Spleen (tissue), 11 donors: ENCODE measurements at regions not wholly inside any gene's neighbourhood (a gene's known extent, or its start where the extent isn't known, plus 50 kb on each side); places are given as distances from the start of the nearest gene placed in this dataset.

Experiments used
- DNase-seq: peaks from one replicate; pipeline ENCODE4 v3.0.0-alpha.2; 2020
- H3K27ac ChIP-seq, 8 donors: fragments of 200-600 bp; sonication (generic) in 7 of 8; 1 replicate in 4 of 8; 2 replicates in 4 of 8; pipeline versions ENCODE4 v1.5.0 to v1.8.0; 2016 to 2021; ENCODE audit warnings: inconsistent platforms in 4 of 8, mild to moderate bottlenecking in 4 of 8, moderate library complexity in 1 of 8
- H3K27me3 ChIP-seq, 7 donors: fragments of 200-600 bp; sonication (generic) in 6 of 7; replicated peaks in 1 of 7; 1 replicate in 4 of 7; 2 replicates in 3 of 7; pipeline versions ENCODE4 v1.5.0 to v1.8.0; 2016 to 2021; ENCODE audit warnings: inconsistent platforms in 3 of 7, mild to moderate bottlenecking in 1 of 7
- H3K36me3 ChIP-seq, 6 donors: fragments of 200-600 bp; sonication (generic) in 5 of 6; 1 replicate in 4 of 6; 2 replicates in 2 of 6; pipeline versions ENCODE4 v1.5.0 to v1.8.0; 2016 to 2021; ENCODE audit warnings: inconsistent platforms in 2 of 6
- H3K4me1 ChIP-seq, 6 donors: fragments of 200-600 bp; sonication (generic) in 5 of 6; 1 replicate in 3 of 6; 2 replicates in 3 of 6; pipeline versions ENCODE4 v1.5.0 to v1.8.0; 2016 to 2021; ENCODE audit warnings: inconsistent platforms in 3 of 6
- H3K4me3 ChIP-seq, 8 donors: fragments of 200-600 bp; sonication (generic) in 7 of 8; 1 replicate in 4 of 8; 2 replicates in 4 of 8; pipeline versions ENCODE4 v1.5.0 to v1.8.0; 2016 to 2021; ENCODE audit warnings: inconsistent platforms in 4 of 8, mild to moderate bottlenecking in 4 of 8, moderate library complexity in 2 of 8
- H3K9me3 ChIP-seq, 8 donors: fragments of 200-600 bp; sonication (generic) in 7 of 8; 1 replicate in 4 of 8; 2 replicates in 4 of 8; pipeline versions ENCODE4 v1.5.0 to v1.8.0; 2016 to 2021; ENCODE audit warnings: inconsistent platforms in 4 of 8
- POLR2A ChIP-seq, 3 donors: fragments of 450-650 bp; IDR thresholded peaks; one replicate each; pipeline ENCODE4 v1.5.1; 2017; ENCODE audit warnings: antibody characterized with exemption in 3 of 3, mild to moderate bottlenecking in 1 of 3
- POLR2AphosphoS5 ChIP-seq, 3 donors: sonication (generic); formaldehyde crosslinking; IDR thresholded peaks; one replicate each; pipeline ENCODE4 v1.5.1; 2017; ENCODE audit warnings: antibody characterized with exemption in 3 of 3
- whole genome bisulfite sequencing, 5 donors: extraction: QIAGEN DNeasy Blood & Tissue Kit in 3 of 5; methylation state at CpG; one replicate each; pipeline versions ENCODE4 v1.1.5 to v1.1.7; 2013 to 2018; 5-methylcytosine and 5-hydroxymethylcytosine counted together
- intact Hi-C: fragments of 100-400 bp; cut with DNase I; formaldehyde crosslinking; loops from one replicate; pipeline ENCODE4 v1.15.0; 2023; ENCODE audit warnings: low total_unique reads
- TF ChIP-seq, protein P1 (sequence below), 11 experiments: fragments of 200-600 bp in 7 of 11; fragments of 450-650 bp in 4 of 11; sonication (generic) in 4 of 11; IDR thresholded peaks in 8 of 11; conservative IDR thresholded peaks in 3 of 11; 1 replicate in 7 of 11; 2 replicates in 4 of 11; pipeline versions ENCODE4 v1.4.0 to v1.8.0; 2016 to 2021; ENCODE audit warnings: antibody characterized with exemption in 11 of 11, inconsistent platforms in 4 of 11, mild to moderate bottlenecking in 1 of 11
- donor health status: healthy with polysubstance abuse.
- donor health status: DM: no; HTN: no; CAD: no; lungs with moderate emphysema.
- donor health status: DM: no; HTN: no; CAD: no.
- donor health status: Bipolar disorder and iron deficiency.
- donor health status: healthy.
- donor health status: DM: no; HTN: no; CAD: no.
- donor health status: DM: yes; HTN: yes; CAD: no.

DNA sequence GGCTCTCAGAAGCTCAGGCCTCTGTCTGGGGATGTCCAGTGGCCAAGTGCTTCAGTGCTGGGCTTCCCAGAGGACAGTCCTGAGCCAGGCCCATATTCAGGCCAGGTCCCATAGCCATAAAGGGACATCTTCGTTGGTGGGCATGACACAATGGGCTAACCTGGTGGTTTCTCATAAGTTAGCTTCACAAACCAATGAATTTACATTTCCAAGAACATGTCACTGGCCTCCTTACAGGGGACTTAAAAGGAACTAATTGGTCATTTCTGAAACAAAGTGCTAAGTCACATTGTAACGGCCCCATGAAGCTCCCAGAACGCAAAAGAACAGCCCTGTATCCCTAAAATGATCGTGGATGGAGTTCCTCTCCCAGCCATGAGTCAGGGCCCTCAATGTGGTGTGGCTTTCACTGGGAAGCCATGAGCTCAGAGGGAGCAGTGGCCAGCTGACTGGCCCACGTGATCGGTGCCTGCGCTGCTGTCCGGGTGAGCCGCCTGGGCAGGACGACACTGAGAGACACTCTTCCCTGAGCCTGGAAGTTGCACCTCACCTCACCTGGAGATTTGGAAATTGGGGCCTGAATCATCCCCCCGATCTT lies 163.7 kb upstream of the APCDD1 start:
- Histone ChIP-seq H3K4me3 (no peak overlapping the region), H3K4me1 (peaks cover 0 to 32% (median 15%) of the 10 kb centered on the region in 6 donors), H3K27ac (peak overlapping the region in 6 of 8 donors; percentile 54 to 80 (median 72)), H3K9me3 (peaks cover 0 to 13% (median 9%) of the 10 kb centered on the region in 8 donors), H3K27me3 (no peaks in the 10 kb centered on the region), H3K36me3 (no peaks in the 10 kb centered on the region)
- TF ChIP-seq POLR2A (IDR thresholded peaks at IDR 0.05) (no peak), POLR2AphosphoS5 (IDR thresholded peaks at IDR 0.05) (no peak)
- TF ChIP-seq, protein P1, sequence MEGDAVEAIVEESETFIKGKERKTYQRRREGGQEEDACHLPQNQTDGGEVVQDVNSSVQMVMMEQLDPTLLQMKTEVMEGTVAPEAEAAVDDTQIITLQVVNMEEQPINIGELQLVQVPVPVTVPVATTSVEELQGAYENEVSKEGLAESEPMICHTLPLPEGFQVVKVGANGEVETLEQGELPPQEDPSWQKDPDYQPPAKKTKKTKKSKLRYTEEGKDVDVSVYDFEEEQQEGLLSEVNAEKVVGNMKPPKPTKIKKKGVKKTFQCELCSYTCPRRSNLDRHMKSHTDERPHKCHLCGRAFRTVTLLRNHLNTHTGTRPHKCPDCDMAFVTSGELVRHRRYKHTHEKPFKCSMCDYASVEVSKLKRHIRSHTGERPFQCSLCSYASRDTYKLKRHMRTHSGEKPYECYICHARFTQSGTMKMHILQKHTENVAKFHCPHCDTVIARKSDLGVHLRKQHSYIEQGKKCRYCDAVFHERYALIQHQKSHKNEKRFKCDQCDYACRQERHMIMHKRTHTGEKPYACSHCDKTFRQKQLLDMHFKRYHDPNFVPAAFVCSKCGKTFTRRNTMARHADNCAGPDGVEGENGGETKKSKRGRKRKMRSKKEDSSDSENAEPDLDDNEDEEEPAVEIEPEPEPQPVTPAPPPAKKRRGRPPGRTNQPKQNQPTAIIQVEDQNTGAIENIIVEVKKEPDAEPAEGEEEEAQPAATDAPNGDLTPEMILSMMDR (IDR thresholded peaks at IDR 0.05 in 8 of 11, conservative IDR thresholded peaks at IDR 0.05 in 3 of 11), result no peak
- no peak for DNase-seq
- intact Hi-C loops, result no loop called here
- 71 to 90% (median 75%) methylated on average over 10 to 11 of the region's 11 CpGs for WGBS, 5 donors

DNA sequence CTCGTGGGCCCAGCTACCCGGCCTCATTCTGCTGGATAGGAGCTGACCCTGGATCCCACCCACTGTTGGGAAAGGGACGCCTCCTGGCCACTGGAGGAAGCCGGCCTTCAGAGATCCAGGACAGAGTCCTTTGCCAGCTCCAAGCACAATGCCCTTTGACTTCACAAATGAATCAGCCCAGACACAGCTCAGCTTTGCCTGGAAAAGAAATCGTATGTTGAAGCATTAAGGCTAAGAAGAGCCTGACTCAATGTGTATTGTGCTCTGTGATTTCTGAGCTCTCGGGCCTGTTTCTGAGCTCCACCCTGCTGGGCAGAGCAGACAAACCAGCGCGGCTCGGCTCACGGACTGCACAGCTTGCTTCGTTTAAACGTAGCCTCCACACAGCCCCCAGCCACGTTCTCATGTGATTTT lies 162.9 kb upstream of the APCDD1 start:
- Histone ChIP-seq H3K4me1 (peaks cover 0 to 30% (median 9%) of the 10 kb centered on the region in 6 donors), H3K4me3 (no peak overlapping the region), H3K36me3 (no peaks in the 10 kb centered on the region), H3K27me3 (no peaks in the 10 kb centered on the region), H3K9me3 (peaks cover 0 to 13% (median 9%) of the 10 kb centered on the region in 8 donors), H3K27ac (peak overlapping the region in 3 of 8 donors; percentile 76 to 80 (median 79))
- TF ChIP-seq POLR2AphosphoS5 (IDR thresholded peaks at IDR 0.05), result no peak
- no peak for TF ChIP-seq POLR2A (IDR thresholded peaks at IDR 0.05)
- TF ChIP-seq, protein P1 (IDR thresholded peaks at IDR 0.05 in 8 of 11, conservative IDR thresholded peaks at IDR 0.05 in 3 of 11), result no peak
- intact Hi-C loops, result no loop called here
- 75 to 92% (median 87%) methylated on average over 13 of the region's 13 CpGs for WGBS, 5 donors
- no peak for DNase-seq

DNA sequence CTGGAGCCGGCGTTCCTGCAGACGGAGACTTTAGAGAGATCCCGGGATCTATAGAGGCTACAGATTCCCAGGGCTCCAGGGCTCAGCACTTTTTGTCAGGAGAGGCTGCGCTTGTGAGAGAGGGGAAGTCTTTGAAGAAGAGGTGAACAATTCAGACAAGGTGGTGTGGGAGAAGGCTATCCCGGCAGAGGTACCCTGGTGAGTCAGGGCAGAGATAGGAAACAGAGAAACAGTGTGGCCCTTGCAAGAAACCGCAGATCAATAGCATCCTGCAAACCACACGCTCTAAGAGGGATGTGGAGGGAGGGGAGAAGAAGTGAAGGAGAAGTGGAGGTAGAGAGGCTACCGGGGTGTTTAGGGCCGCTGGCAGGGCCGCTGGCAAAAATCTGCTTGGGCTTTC lies 160.5 kb upstream of the APCDD1 start:
- no peak overlapping the region for H3K27ac ChIP-seq
- H3K36me3 ChIP-seq, result no peaks in the 10 kb centered on the region
- no peak for TF ChIP-seq POLR2AphosphoS5 (IDR thresholded peaks at IDR 0.05)
- TF ChIP-seq, protein P1 (IDR thresholded peaks at IDR 0.05 in 8 of 11, conservative IDR thresholded peaks at IDR 0.05 in 3 of 11), result no peak
- peaks cover 5 to 48% (median 27%) of the 10 kb centered on the region in 6 donors for H3K4me1 ChIP-seq
- intact Hi-C loops, result no loop called here
- WGBS, 5 donors, result 88 to 94% (median 93%) methylated on average over 11 of the region's 11 CpGs
- peaks cover 0 to 5% (median 1%) of the 10 kb centered on the region in 8 donors for H3K9me3 ChIP-seq
- H3K27me3 ChIP-seq, result no peaks in the 10 kb centered on the region
- no peak overlapping the region for H3K4me3 ChIP-seq
- DNase-seq, result no peak

DNA sequence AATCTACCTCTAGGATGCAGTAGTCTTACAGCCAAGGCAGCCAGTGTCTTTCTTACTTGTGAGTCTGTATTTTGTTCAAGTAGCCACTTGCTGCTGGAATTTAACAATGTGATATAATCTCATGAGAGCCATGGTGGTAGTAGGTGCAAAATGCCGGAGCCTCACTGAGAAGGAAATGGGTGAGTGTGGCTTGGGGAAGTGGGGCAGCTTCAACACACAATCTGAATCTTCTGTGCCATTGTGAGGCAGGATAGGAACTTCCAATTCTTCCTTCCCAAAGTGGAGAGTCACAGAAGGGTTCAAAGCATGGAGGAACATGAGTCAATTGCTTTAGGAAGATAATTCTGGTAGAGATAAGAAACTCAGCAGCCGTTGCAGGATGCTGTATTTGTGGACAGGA lies 158.7 kb upstream of the APCDD1 start:
- no peaks in the 10 kb centered on the region for H3K36me3 ChIP-seq
- H3K27ac ChIP-seq, result no peak overlapping the region
- WGBS, 5 donors, result 42 to 51% (median 49%) methylated on average over 2 of the region's 2 CpGs
- H3K27me3 ChIP-seq, result no peaks in the 10 kb centered on the region
- H3K9me3 ChIP-seq, result no peaks in the 10 kb centered on the region
- TF ChIP-seq POLR2A (IDR thresholded peaks at IDR 0.05) (no peak), POLR2AphosphoS5 (IDR thresholded peaks at IDR 0.05) (no peak)
- TF ChIP-seq, protein P1 (IDR thresholded peaks at IDR 0.05 in 8 of 11, conservative IDR thresholded peaks at IDR 0.05 in 3 of 11), result no peak
- H3K4me1 ChIP-seq, result peaks cover 5 to 50% (median 32%) of the 10 kb centered on the region in 6 donors
- DNase-seq, result no peak
- no peak overlapping the region for H3K4me3 ChIP-seq
- intact Hi-C loops, result no loop called here
